Stimulated activated CD8-positive, alpha-beta memory T cell treated with anti-CD3 and anti-CD28 coated beads, Interleukin-15, amount 100 ng/mL, for 1 hour (primary cell): ENCODE measurements at regions not wholly inside any gene's neighbourhood (a gene's known extent, or its start where the extent isn't known, plus 50 kb on each side); places are given as distances from the start of the nearest gene placed in this dataset.

Source experiments
- DNase-seq: peaks from one replicate; pipeline ENCODE4 v3.0.0-alpha.2; 2020; ENCODE audit warnings: low read depth

DNA sequence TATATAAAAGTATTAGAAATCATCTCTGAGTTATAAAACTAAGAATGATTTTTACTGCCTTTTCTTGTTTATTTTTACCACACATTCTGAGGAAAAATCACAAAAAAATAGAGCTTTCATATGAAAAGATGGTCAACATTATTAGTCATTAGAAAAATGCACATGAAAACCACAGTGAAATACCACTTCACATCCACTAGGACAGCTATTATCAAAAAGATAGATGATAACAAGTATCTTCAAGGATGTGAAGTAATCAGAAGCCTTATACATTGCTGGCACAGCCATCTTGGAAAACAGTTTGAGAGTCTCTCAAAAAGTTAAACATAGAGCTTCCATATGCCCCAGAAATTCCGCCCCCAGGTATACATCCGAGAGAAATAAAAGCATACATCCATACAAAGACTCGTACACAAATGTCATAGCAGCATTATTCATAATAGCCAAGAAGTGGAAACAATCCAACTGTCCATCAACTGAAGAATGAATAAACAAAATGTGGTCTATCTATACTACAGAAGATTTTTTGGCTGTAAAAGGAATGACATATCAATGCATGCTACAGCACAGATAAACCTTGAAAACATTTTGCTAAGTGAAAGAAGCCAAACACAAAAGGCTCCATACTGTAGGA lies 523.9 kb downstream of the FUT8 start:
- no peak for DNase-seq

DNA sequence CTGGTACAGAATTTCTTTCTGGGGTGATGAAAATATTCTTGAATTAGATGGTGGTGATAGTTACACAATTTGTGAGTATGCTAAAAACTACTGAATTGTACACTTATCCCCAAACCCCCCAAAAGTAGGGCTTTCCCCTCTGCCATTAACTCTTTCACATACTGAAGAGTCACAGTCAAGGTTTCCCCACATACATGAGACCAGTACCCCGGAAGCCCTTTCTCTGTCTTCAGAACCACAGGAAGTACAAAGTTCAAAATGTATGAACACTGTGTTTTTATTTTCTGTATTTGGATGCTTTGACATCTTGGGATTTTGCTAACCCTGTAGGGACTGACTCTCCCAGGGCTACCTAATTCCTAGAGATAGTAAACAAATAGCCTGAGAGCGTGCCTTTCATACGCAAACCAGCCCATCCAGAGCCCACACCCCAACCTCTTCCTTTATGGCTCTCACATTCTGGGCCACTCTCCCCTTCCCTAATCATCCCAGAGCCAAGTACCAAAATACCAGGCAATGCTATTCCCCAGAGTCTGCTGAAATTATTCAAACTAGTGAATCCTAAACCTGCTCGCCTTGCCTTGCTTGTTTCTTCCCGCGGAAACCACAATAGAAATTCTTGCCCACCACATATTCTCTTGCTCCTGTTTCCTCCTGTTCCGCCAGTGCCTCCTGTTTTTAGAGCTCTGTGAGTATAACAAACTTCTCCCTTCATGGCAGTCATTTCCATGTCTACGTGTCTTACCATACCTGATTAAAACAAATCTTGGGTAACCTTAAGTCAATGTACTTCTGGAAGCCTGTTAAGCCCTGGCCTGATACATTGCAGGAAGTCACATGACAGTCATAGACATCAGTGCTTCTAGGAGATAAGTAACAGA lies 524.8 kb downstream of the FUT8 start:
- no peak for DNase-seq

- no peak for DNase-seq
These were observed 525.4 kb downstream of the FUT8 start for GRCh38 chr14:65937960-65938316.

DNA sequence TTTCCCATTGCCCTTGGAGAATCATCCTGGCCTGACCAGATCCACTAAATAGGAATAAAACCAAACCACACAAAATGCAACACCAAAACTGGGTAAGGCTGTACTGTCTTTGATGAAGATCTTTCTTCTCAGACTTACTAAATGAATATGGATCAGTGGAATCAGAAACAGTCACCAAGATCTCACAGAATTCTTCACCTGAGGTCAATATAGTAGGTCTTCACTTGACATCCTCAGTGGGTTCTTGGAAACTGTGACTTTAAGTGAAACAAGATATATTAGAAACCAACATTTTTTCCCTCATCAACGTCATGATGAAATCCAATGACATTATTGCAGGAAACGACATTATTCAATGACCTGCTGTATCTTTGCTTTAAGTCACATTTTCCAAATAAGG lies 526.2 kb downstream of the FUT8 start:
- no peak for DNase-seq

- no peak for DNase-seq
These were observed 526.7 kb downstream of the FUT8 start for GRCh38 chr14:65939184-65939583.

- DNase-seq: no peak
These were observed 527.7 kb downstream of the FUT8 start for GRCh38 chr14:65940056-65940735.

- DNase-seq: no peak
These were observed 528.6 kb downstream of the FUT8 start for GRCh38 chr14:65941091-65941490.

- no peak for DNase-seq
These were observed 530.6 kb downstream of the FUT8 start for GRCh38 chr14:65943150-65943549.

- DNase-seq: no peak
These were observed 531.4 kb downstream of the FUT8 start for GRCh38 chr14:65943916-65944410.

DNA sequence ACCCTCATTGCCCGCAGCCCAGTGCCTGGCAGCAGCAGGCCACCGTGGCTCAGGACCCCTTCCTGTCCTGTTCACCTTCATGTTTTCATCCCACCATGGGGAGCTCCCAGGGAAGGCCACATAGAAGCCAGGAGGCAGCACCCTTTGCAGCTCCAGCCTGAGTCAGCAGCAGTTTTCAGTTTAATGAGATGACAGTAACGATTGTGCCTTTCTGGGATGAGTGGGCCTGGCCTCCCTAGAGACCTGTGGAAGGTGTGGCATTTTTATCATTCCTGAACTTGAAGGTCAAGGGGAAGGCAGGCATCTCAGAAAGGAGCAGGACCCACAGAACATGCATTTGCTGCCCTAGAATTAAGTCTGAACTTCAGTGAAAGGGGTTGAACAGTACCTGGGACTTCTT lies 532.8 kb downstream of the FUT8 start:
- no peak for DNase-seq

GRCh38 chr14:65946494-65946893 lies 534.0 kb downstream of the FUT8 start:
- no peak for DNase-seq

- DNase-seq: no peak
These were observed 535.8 kb downstream of the FUT8 start for GRCh38 chr14:65948302-65948701.

DNA sequence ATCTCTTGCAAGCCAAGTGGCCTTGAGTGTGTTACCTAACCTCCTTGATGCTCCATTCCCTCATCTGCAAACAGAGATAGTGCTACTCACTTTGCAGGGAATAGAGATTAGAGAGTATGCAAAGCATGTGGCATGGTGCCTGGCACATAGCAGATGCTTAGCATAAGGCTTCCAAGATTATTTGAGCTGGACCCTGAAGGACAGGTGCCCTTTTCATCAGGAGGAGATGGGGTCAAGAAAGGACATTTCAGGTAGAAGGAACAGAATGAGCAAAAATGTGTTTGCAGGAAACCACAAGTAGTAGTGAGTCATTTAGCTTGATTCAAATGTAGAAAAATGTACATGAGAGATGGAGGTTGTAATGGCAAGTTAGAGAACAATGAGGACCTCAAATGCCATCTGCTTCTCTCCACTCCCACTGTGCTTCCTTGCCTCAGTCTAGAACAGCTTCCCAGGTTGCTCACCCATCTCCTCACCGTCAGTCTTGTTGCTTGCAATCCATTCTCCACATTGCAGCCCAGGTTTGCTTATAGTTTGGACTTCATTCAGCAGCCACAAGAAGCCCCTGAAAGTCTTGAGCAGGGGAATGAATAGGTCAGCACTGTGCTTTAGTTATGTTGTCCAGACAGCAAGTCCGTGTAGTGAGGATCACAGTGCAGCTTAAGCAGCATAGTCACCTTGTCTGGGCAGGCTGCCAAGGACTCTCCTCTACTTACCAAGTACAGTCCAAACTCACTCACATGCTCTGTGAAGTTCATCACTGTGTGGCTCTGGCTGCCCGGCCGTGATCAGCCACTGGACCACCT lies 536.3 kb upstream of the CCDC196 start:
- DNase-seq: no peak

GRCh38 chr14:65954942-65955341 lies 531.2 kb upstream of the CCDC196 start:
- no peak for DNase-seq

GRCh38 chr14:65957631-65958205 lies 528.5 kb upstream of the CCDC196 start:
- DNase-seq: no peak

- no peak for DNase-seq
These were observed 527.3 kb upstream of the CCDC196 start for GRCh38 chr14:65958664-65959562.

GRCh38 chr14:65959563-65960024 lies 526.6 kb upstream of the CCDC196 start:
- DNase-seq: no peak

DNA sequence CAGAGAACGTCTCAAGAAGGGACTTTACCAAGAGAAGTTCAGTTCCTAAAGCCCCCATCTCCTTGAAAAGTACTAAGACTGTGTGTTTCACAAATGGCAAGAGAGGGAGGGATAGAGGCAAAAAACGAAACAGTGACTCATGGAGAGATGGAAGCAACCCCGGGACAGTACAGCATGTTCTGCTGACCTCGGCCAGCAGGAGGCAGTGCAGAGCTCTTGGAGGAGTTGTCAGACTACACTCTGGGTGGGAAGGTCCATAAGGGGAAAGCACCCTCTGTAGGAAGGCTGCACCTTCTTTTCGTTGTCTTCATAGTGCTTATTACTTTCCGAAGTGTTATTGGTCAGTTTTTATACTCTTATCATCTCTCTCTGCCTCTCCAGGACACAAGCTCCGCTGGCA lies 525.2 kb upstream of the CCDC196 start:
- peak; percentile 31 for DNase-seq

DNA sequence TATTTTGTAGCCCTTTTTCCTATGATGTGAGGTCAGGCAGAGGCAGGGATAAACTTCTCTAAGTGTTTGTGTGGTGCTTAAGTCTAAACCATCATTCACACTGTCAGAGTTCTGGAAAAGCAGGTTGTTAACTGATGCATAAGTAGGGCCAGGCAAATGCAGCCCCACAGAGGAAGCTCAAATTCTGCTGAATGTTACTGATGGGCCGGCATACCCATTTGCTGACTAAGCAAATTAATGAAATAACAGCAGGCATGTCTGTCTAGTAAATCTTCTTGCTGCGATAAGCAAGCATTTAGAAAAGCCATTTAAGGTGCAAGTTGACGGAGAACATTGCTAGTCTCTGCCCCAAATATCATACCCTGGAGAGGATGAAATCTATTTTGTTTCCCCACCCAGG lies 523.2 kb upstream of the CCDC196 start:
- DNase-seq: no peak

DNA sequence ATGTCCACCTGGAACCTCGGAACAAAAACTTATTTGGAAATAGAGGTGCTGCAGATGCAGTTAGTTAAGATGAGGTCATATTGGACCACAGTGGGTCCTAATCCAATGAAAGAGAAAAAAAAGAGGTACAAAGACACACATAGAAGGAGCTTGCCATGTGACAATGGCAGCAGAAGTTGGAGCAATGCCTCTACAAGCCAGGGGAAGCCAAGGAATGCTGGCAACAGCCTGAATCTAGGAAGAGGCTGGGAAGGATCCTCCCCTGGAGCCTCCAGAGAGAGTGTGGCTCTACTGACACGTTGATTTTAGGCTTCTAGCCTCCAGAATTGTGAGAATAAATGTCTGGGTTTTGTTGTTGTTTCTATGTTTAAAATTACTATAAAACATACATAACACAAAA lies 521.8 kb upstream of the CCDC196 start:
- DNase-seq: no peak

- DNase-seq: no peak
These were observed 520.0 kb upstream of the CCDC196 start for GRCh38 chr14:65966188-65966587.
